HG02973 (cell line): ENCODE measurements at regions not wholly inside any gene's neighbourhood (a gene's known extent, or its start where the extent isn't known, plus 50 kb on each side); places are given as distances from the start of the nearest gene placed in this dataset.

Experiments
- ATAC-seq: cut with Tn5 transposase; IDR thresholded peaks from one replicate; pipeline ENCODE4 v1.9.1; 2021; ENCODE audit warnings: moderate library complexity; ENCODE audit not compliant: unreplicated experiment

- ATAC-seq = no peak
These were observed 300.5 kb downstream of the SPRY2 start for GRCh38 chr13:80040196-80040980.

GRCh38 chr13:80039000-80039399, 301.9 kb downstream of the SPRY2 start:
- peak; percentile 79 for ATAC-seq

GRCh38 chr13:80038371-80038770, 302.6 kb downstream of the SPRY2 start:
- no peak for ATAC-seq

GRCh38 chr13:80037505-80037888, 303.4 kb downstream of the SPRY2 start:
- no peak for ATAC-seq

- no peak for ATAC-seq
These were observed 304.0 kb downstream of the SPRY2 start for GRCh38 chr13:80036845-80037504.

- no peak for ATAC-seq
These were observed 305.8 kb downstream of the SPRY2 start for GRCh38 chr13:80035096-80035495.

GRCh38 chr13:80033951-80034350, 307.0 kb downstream of the SPRY2 start:
- no peak for ATAC-seq

- ATAC-seq = no peak
These were observed 307.6 kb downstream of the SPRY2 start for GRCh38 chr13:80033286-80033685.

- no peak for ATAC-seq
These were observed 310.4 kb downstream of the SPRY2 start for GRCh38 chr13:80030491-80030890.

GRCh38 chr13:80029170-80029569, 311.8 kb downstream of the SPRY2 start:
- ATAC-seq = no peak

GRCh38 chr13:80022146-80022545, 318.8 kb downstream of the SPRY2 start:
- no peak for ATAC-seq

- ATAC-seq = no peak
These were observed 328.7 kb downstream of the SPRY2 start for GRCh38 chr13:80012251-80012650.

- ATAC-seq = no peak
These were observed 329.3 kb downstream of the SPRY2 start for GRCh38 chr13:80011448-80012212.

GRCh38 chr13:80010846-80011245, 330.1 kb downstream of the SPRY2 start:
- ATAC-seq = no peak

- ATAC-seq = no peak
These were observed 330.6 kb downstream of the SPRY2 start for GRCh38 chr13:80010286-80010831.

GRCh38 chr13:80009760-80010159, 331.2 kb downstream of the SPRY2 start:
- ATAC-seq = no peak

- ATAC-seq = no peak
These were observed 334.0 kb downstream of the SPRY2 start for GRCh38 chr13:80006940-80007339.

- ATAC-seq = no peak
These were observed 339.4 kb downstream of the SPRY2 start for GRCh38 chr13:80001510-80001842.

- no peak for ATAC-seq
These were observed 340.0 kb downstream of the SPRY2 start for GRCh38 chr13:80000684-80001509.

- ATAC-seq = no peak
These were observed 341.3 kb downstream of the SPRY2 start for GRCh38 chr13:79999601-80000000.

- no peak for ATAC-seq
These were observed 342.5 kb downstream of the SPRY2 start for GRCh38 chr13:79998381-79998880.
